ENCODE measurements at regions not wholly inside any gene's neighbourhood (a gene's known extent, or its start where the extent isn't known, plus 50 kb on each side); places are given as distances from the start of the nearest gene placed in this dataset.

DNA sequence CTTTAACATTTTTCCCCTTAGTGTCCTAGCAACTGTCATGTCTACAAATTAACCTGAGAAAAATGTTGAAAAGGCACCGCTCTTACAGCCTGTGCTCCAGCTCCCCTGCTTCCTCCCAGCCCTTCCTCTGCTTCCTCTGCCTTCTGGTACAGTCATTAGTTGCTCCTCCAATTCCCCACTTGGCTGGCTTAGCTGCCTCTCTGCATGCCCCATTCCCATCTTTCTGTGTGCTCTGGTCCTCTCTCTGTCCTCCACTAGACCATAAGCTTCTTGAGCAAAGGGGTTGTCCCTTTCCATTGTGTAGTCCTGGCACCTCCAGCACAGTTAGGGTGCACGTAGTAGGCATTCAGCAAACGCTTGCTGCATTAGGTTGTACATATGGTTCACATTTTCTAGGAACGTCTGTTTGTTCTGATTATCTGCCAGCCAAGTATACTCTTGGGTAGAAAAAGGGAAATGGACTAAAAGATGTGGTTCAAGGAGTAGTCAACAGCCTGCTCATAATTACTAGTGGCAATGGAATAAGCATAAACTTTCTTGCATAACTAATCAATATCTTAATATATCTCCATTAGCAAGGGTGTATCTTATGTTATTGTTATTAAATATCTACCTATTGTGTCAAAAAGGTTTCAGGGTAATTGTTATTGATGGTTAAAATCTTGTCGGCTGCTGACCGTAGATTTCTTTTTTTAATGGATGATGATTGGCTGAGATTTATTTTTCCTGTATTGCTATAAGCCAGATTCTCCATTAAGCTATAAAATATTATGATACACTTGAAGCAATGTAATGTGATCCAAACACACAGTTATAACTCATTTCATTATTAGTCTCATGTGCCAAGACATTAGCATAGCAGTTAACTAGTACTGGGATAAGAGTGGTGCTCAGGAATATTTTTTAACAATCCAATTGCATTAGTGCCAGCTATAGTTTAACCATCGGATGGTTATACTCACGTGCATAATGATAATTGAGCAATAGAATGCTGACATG is 340.1 kb downstream of the SLC4A3 start:
- DNase-seq, result no peak
- 73 to 87% methylated on average over 8 of the region's 8 CpGs for WGBS, 2 donors
- H3K27me3 ChIP-seq, result no peaks in the 10 kb centered on the region
- no peaks in the 10 kb centered on the region for H3K36me3 ChIP-seq
- H3K4me3 ChIP-seq (replicated peaks in 1 of 3), result no peak overlapping the region
- no peaks in the 10 kb centered on the region for H3K4me1 ChIP-seq
- TF ChIP-seq, protein P1, sequence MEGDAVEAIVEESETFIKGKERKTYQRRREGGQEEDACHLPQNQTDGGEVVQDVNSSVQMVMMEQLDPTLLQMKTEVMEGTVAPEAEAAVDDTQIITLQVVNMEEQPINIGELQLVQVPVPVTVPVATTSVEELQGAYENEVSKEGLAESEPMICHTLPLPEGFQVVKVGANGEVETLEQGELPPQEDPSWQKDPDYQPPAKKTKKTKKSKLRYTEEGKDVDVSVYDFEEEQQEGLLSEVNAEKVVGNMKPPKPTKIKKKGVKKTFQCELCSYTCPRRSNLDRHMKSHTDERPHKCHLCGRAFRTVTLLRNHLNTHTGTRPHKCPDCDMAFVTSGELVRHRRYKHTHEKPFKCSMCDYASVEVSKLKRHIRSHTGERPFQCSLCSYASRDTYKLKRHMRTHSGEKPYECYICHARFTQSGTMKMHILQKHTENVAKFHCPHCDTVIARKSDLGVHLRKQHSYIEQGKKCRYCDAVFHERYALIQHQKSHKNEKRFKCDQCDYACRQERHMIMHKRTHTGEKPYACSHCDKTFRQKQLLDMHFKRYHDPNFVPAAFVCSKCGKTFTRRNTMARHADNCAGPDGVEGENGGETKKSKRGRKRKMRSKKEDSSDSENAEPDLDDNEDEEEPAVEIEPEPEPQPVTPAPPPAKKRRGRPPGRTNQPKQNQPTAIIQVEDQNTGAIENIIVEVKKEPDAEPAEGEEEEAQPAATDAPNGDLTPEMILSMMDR (IDR thresholded peaks at IDR 0.05), result no peak
- TF ChIP-seq POLR2A (IDR thresholded peaks at IDR 0.05), result no peak
- H3K9me3 ChIP-seq, result no peaks in the 10 kb centered on the region
- H3K27ac ChIP-seq, result no peak overlapping the region
- intact Hi-C loops (cut with DNase I), result no loop called here

DNA sequence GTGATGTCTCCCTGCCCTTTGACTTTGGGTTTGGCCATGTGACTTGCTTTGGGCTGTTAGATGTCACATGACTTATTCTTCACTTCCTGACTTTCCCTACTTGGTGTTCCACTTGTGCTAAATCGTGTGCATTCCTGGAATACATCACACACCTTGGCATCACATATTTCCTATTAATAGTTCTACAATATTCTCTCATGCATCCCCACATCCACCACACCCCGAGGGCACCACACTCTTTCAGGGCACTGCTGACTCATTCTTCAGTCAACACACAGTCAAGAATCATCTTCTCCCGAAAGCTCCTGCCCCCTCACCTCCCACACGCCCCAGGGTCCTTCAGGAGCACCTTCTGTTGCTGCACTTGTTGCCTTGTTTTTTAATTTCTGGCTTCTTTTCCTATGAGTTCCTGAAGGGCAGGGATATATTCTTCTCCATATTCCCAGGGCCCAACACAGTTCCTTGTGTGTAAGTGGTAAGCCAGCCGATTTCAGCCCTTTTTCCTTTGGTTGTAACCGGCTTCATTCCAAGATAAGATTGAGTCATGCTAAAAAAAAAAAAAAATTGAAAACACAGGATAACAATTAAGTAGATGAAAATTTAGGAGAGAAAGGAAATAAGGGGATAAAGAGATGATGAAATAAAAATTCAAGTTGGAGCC is 341.4 kb downstream of the SLC4A3 start:
- TF ChIP-seq, protein P1 (IDR thresholded peaks at IDR 0.05), result no peak
- no peak for TF ChIP-seq POLR2A (IDR thresholded peaks at IDR 0.05)
- DNase-seq, result no peak
- intact Hi-C loops (cut with DNase I), result no loop called here
- Histone ChIP-seq H3K36me3 (no peaks in the 10 kb centered on the region), H3K4me1 (no peaks in the 10 kb centered on the region), H3K27ac (no peak overlapping the region), H3K9me3 (no peaks in the 10 kb centered on the region), H3K4me3 (replicated peaks in 1 of 3) (no peak overlapping the region), H3K27me3 (no peaks in the 10 kb centered on the region)
- 78 to 88% methylated on average over 6 of the region's 6 CpGs for WGBS, 2 donors

DNA sequence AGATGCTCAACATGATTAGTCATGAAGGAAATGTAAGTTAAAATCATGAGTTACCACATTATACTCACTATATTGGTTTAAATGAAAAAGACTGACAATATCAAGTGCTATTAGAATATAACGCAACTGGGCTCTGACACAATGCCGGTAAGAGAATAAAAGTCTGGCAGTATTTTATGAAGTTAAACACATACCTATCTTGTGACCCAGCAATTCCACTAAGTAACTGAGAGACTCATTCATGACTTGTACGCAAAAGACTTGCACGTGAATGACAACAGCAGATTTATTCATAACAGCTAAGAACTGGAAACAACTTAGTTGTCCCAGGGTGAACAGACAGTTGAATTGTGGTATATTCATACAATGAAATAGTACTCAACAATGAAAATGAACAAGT is 342.1 kb downstream of the SLC4A3 start:
- Histone ChIP-seq H3K27ac (no peak overlapping the region), H3K36me3 (no peaks in the 10 kb centered on the region), H3K9me3 (no peaks in the 10 kb centered on the region), H3K4me3 (replicated peaks in 1 of 3) (no peak overlapping the region), H3K27me3 (no peaks in the 10 kb centered on the region), H3K4me1 (no peaks in the 10 kb centered on the region)
- no peak for DNase-seq
- intact Hi-C loops (cut with DNase I), result no loop called here
- 96 to 98% methylated on average over 4 of the region's 4 CpGs for WGBS, 2 donors
- TF ChIP-seq, protein P1 (IDR thresholded peaks at IDR 0.05), result no peak
- no peak for TF ChIP-seq POLR2A (IDR thresholded peaks at IDR 0.05)

DNA sequence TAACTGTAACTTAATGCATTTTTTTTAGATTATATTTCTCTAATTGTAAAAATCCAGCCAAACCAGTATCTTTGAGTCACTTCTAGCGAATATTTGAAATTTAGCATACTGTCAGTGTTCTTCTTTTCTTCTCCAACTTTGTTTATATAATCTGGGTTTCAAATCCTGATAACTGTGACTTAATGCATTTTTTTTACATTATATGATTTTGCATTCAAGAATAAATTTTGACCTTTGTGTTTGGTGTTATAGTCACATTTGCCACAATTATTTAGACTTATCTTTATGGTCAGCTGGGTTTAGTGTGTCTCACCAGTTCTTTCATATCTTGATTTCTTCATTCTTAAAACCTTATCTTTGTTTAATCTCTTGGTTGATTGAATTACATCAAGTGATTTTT is 345.7 kb downstream of the SLC4A3 start:
- Histone ChIP-seq H3K27me3 (no peaks in the 10 kb centered on the region), H3K9me3 (no peaks in the 10 kb centered on the region), H3K4me3 (replicated peaks in 1 of 3) (no peak overlapping the region), H3K27ac (no peak overlapping the region), H3K4me1 (no peaks in the 10 kb centered on the region), H3K36me3 (no peaks in the 10 kb centered on the region)
- intact Hi-C loops (cut with DNase I), result no loop called here
- no peak for DNase-seq
- TF ChIP-seq, protein P1 (IDR thresholded peaks at IDR 0.05), result no peak
- no peak for TF ChIP-seq POLR2A (IDR thresholded peaks at IDR 0.05)
- 88% methylated on average over 1 of the region's 1 CpG for WGBS, 2 donors

DNA sequence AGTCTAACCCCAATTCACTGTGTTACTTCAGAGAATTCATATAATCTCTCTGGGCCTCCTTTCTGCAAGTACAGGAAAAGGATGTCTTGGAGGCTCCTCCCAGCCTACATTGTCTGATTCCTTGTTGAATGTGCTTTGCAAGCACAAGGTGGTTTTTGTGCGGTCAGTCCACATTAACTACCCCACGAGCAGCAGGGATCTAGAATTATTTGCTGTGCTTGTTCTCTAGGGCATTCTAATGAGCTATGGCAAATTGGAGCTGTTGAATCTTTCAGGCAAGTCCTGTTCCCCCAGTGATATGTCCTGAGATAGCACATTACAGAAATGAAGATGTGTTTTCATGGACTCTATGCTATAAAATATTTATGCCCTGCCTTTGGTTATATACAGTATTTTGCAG is 349.4 kb downstream of the SLC4A3 start:
- DNase-seq, result no peak
- H3K4me1 ChIP-seq, result no peaks in the 10 kb centered on the region
- TF ChIP-seq, protein P1 (IDR thresholded peaks at IDR 0.05), result no peak
- TF ChIP-seq POLR2A (IDR thresholded peaks at IDR 0.05), result no peak
- H3K27me3 ChIP-seq, result no peaks in the 10 kb centered on the region
- no peak overlapping the region for H3K4me3 ChIP-seq (replicated peaks in 1 of 3)
- no peaks in the 10 kb centered on the region for H3K36me3 ChIP-seq
- H3K27ac ChIP-seq, result no peak overlapping the region
- intact Hi-C loops (cut with DNase I), result no loop called here
- 83 to 86% methylated on average over 2 of the region's 2 CpGs for WGBS, 2 donors
- no peaks in the 10 kb centered on the region for H3K9me3 ChIP-seq

Measured in thyroid gland (tissue), 4 donors.